ENCODE measurements at regions not wholly inside any gene's neighbourhood (a gene's known extent, or its start where the extent isn't known, plus 50 kb on each side); places are given as distances from the start of the nearest gene placed in this dataset.

- 67 to 84% methylated on average over 4 of the region's 4 CpGs for WGBS, 2 donors
- H3K4me1 ChIP-seq = no peaks in the 10 kb centered on the region
- no peaks in the 10 kb centered on the region for H3K36me3 ChIP-seq
- intact Hi-C loops (cut with DNase I) = no loop called here
- H3K27me3 ChIP-seq = no peaks in the 10 kb centered on the region
- no peaks in the 10 kb centered on the region for H3K9me3 ChIP-seq
- TF ChIP-seq, protein P1, sequence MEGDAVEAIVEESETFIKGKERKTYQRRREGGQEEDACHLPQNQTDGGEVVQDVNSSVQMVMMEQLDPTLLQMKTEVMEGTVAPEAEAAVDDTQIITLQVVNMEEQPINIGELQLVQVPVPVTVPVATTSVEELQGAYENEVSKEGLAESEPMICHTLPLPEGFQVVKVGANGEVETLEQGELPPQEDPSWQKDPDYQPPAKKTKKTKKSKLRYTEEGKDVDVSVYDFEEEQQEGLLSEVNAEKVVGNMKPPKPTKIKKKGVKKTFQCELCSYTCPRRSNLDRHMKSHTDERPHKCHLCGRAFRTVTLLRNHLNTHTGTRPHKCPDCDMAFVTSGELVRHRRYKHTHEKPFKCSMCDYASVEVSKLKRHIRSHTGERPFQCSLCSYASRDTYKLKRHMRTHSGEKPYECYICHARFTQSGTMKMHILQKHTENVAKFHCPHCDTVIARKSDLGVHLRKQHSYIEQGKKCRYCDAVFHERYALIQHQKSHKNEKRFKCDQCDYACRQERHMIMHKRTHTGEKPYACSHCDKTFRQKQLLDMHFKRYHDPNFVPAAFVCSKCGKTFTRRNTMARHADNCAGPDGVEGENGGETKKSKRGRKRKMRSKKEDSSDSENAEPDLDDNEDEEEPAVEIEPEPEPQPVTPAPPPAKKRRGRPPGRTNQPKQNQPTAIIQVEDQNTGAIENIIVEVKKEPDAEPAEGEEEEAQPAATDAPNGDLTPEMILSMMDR (IDR thresholded peaks at IDR 0.05) = no peak
- FAIRE-seq (no peak), DNase-seq (no peak), ATAC-seq (peak in 1 of 4 donors; percentile 37)
- no peak overlapping the region for H3K27ac ChIP-seq
- H3K4me3 ChIP-seq = no peak overlapping the region
These were observed 126.3 kb upstream of the TMEM108 start for GRCh38 chr3:132911741-132912415.

- TF ChIP-seq, protein P1 (IDR thresholded peaks at IDR 0.05) = no peak
- H3K4me3 ChIP-seq = no peak overlapping the region
- H3K9me3 ChIP-seq = no peaks in the 10 kb centered on the region
- H3K27ac ChIP-seq = no peak overlapping the region
- peak in 2 of 6 donors; percentile 52 to 56 for DNase-seq
- no peak for ATAC-seq
- no peaks in the 10 kb centered on the region for H3K27me3 ChIP-seq
- H3K4me1 ChIP-seq = no peaks in the 10 kb centered on the region
- intact Hi-C loops (cut with DNase I) = no loop called here
- no peaks in the 10 kb centered on the region for H3K36me3 ChIP-seq
- 86 to 95% methylated on average over 10 of the region's 10 CpGs for WGBS, 2 donors
- FAIRE-seq = no peak
These were observed 130.9 kb upstream of the TMEM108 start for GRCh38 chr3:132907293-132907692.

DNA sequence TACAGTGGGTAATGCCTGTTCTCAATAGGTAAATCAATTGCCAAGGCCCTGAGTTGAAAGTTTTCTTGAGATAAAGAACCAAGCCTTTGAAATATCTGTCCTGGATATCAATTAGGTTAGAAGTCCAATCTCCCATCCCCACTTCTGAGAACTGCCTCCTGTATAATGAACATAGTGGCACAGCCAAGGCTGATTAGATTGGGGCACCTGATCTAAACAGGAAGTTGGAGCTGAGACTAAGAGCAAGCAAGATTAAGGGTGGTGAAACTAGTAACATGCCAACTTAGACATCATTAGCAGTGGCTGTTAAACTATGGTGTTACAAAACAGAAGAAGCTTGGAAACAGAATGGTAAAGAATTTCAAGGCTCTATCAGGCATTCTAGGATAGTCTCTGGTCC is 137.7 kb upstream of the TMEM108 start:
- intact Hi-C loops (cut with DNase I) = no loop called here
- ATAC-seq = no peak
- Histone ChIP-seq H3K27ac (no peak overlapping the region), H3K27me3 (no peaks in the 10 kb centered on the region), H3K36me3 (no peaks in the 10 kb centered on the region), H3K4me3 (no peak overlapping the region), H3K9me3 (no peaks in the 10 kb centered on the region), H3K4me1 (no peaks in the 10 kb centered on the region)
- no peak for DNase-seq
- TF ChIP-seq, protein P1 (IDR thresholded peaks at IDR 0.05) = no peak
- no peak for FAIRE-seq

- intact Hi-C loops (cut with DNase I) = no loop called here
- TF ChIP-seq, protein P1 (IDR thresholded peaks at IDR 0.05) = no peak
These were observed 140.1 kb upstream of the TMEM108 start for GRCh38 chr3:132898141-132898540.

GRCh38 chr3:132892956-132893355 is 145.2 kb upstream of the TMEM108 start:
- DNase-seq (no peak), FAIRE-seq (no peak), ATAC-seq (no peak)
- intact Hi-C loops (cut with DNase I) = no loop called here
- TF ChIP-seq, protein P1 (IDR thresholded peaks at IDR 0.05) = no peak
- Histone ChIP-seq H3K9me3 (no peaks in the 10 kb centered on the region), H3K27ac (no peak overlapping the region), H3K36me3 (no peaks in the 10 kb centered on the region), H3K4me3 (no peak overlapping the region), H3K27me3 (no peaks in the 10 kb centered on the region), H3K4me1 (no peaks in the 10 kb centered on the region)
- WGBS, 2 donors = 77 to 89% methylated on average over 3 of the region's 3 CpGs

More at GRCh38 chr3:132898141-132898540, 140.1 kb upstream of the TMEM108 start:
- Histone ChIP-seq H3K4me1 (no peaks in the 10 kb centered on the region), H3K9me3 (no peaks in the 10 kb centered on the region), H3K4me3 (no peak overlapping the region), H3K27ac (no peak overlapping the region), H3K27me3 (no peaks in the 10 kb centered on the region), H3K36me3 (no peaks in the 10 kb centered on the region)
- DNase-seq (no peak), FAIRE-seq (no peak), ATAC-seq (no peak)
- 61 to 65% methylated on average over 5 of the region's 5 CpGs for WGBS, 2 donors

Data from pancreas (tissue), 10 donors.